ENCODE measurements at regions not wholly inside any gene's neighbourhood (a gene's known extent, or its start where the extent isn't known, plus 50 kb on each side); places are given as distances from the start of the nearest gene placed in this dataset.
"Not testable (repeated sequence)": the region's sequence is repeated elsewhere in the genome, so short reads cannot be mapped to it uniquely, and the experiment has no call there.

DNA sequence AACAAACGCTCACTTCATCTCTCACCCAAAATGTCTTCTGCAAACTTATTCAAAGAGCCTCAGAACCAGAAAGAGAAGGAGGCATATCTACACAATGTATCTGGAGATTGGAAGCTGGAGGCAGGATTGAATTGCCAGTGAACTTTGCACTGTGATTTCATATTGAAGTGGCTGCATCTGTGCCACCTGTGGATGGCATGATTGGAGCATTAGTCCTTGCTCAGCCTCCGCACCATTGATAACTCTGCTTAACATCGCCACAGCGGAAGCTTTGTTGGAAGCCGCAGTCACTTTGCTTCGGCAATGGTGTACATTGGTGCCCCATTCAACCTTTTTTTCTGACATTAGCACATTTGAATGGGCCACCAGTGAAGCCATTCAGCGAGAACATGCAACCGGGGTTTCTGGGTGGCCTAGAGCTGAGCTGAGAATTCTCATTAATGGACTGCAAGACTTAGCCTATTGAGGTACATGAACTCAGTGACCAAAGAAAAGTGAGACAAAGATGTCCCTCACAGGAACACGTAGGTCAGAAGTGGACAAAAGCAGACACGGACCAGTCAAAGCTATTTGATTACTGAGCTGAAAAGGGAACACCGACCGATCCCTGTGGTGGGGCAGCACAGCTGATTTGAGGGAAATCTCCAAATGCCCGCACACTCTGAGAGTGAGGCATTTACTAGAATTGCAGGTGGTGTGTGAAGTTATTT lies 130.4 kb downstream of the BRMS1L start:
- in situ Hi-C loops (cut with MboI): no loop called here
- TF ChIP-seq EZH2 (IDR thresholded peaks at IDR 0.05; ENCODE audit: insufficient read depth, poor library complexity, severe bottlenecking): no peak
- no peak for TF ChIP-seq EZH2phosphoT487 (IDR thresholded peaks at IDR 0.05; ENCODE audit: insufficient read depth, low read depth)
- H3K4me2 ChIP-seq (ENCODE audit: unreplicated experiment): no peak overlapping the region

DNA sequence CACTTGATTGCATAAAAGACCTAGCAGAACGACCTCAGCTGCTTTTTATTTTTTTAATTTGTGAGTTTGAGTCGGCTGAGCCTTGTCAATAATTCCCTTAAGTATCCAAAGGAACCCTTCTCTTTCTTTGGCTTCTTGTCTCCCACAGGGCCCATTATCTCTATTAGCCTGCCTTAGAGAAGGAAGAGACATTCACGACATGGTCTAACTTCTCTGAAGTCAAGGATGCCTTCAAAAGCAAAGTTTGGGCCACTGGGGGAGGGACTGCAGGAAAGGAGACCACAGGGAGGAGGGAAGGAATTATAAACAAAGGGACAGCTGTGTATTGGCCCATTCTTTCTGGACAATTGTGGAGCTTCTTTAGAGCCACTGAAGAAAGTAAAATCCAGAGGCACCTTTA lies 126.4 kb downstream of the BRMS1L start:
- H3K79me2 ChIP-seq (ENCODE audit: insufficient read depth): no peaks in the 10 kb centered on the region
- no peaks in the 10 kb centered on the region for H3K36me3 ChIP-seq (ENCODE audit: low read depth)
- H3K4me1 ChIP-seq (ENCODE audit: insufficient read depth): no peaks in the 10 kb centered on the region
- no peaks in the 10 kb centered on the region for H3F3A ChIP-seq (ENCODE audit: insufficient read depth)
- peaks cover 11% of the 10 kb centered on the region for H3K27me3 ChIP-seq (replicated peaks; ENCODE audit: insufficient read depth)
- no peak overlapping the region for H3K9ac ChIP-seq
- H3K9me3 ChIP-seq (ENCODE audit: low read depth): no peaks in the 10 kb centered on the region
- H3K4me2 ChIP-seq (ENCODE audit: unreplicated experiment): no peak overlapping the region
- no peak for DNase-seq
- H3K27ac ChIP-seq: no peak overlapping the region
- TF ChIP-seq EZH2phosphoT487 (IDR thresholded peaks at IDR 0.05; ENCODE audit: insufficient read depth, low read depth): no peak
- no peak for TF ChIP-seq EZH2 (IDR thresholded peaks at IDR 0.05; ENCODE audit: insufficient read depth, poor library complexity, severe bottlenecking)
- WGBS, 2 experiments (ENCODE audit: low coverage in 1 of 2, low lambda C conversion rate in 2 of 2, missing lambda C conversion rate in 2 of 2): 10 to 17% methylated on average over 3 of the region's 3 CpGs
- no peaks in the 10 kb centered on the region for H3K9me2 ChIP-seq (ENCODE audit: insufficient read depth)
- no peak overlapping the region for H3K4me3 ChIP-seq
- no peaks in the 10 kb centered on the region for H4K20me1 ChIP-seq (ENCODE audit: insufficient read depth)
- H2AFZ ChIP-seq: no peak overlapping the region
- in situ Hi-C loops (cut with MboI): no loop called here

More for the DNA sequence above, 130.4 kb downstream of the BRMS1L start:
- H3K36me3 ChIP-seq (ENCODE audit: low read depth): no peaks in the 10 kb centered on the region
- no peaks in the 10 kb centered on the region for H3F3A ChIP-seq (ENCODE audit: insufficient read depth)
- no peak overlapping the region for H3K4me3 ChIP-seq
- no peak overlapping the region for H2AFZ ChIP-seq
- H3K9ac ChIP-seq: no peak overlapping the region
- H3K9me2 ChIP-seq (ENCODE audit: insufficient read depth): no peaks in the 10 kb centered on the region
- DNase-seq: no peak
- H3K9me3 ChIP-seq (ENCODE audit: low read depth): no peaks in the 10 kb centered on the region
- no peaks in the 10 kb centered on the region for H3K79me2 ChIP-seq (ENCODE audit: insufficient read depth)
- WGBS, 2 experiments (ENCODE audit: low coverage in 1 of 2, low lambda C conversion rate in 2 of 2, missing lambda C conversion rate in 2 of 2): 76 to 78% methylated on average over 13 of the region's 13 CpGs
- H4K20me1 ChIP-seq (ENCODE audit: insufficient read depth): no peaks in the 10 kb centered on the region
- no peak overlapping the region for H3K27ac ChIP-seq
- peaks cover 9% of the 10 kb centered on the region for H3K27me3 ChIP-seq (replicated peaks; ENCODE audit: insufficient read depth)
- no peaks in the 10 kb centered on the region for H3K4me1 ChIP-seq (ENCODE audit: insufficient read depth)

DNA sequence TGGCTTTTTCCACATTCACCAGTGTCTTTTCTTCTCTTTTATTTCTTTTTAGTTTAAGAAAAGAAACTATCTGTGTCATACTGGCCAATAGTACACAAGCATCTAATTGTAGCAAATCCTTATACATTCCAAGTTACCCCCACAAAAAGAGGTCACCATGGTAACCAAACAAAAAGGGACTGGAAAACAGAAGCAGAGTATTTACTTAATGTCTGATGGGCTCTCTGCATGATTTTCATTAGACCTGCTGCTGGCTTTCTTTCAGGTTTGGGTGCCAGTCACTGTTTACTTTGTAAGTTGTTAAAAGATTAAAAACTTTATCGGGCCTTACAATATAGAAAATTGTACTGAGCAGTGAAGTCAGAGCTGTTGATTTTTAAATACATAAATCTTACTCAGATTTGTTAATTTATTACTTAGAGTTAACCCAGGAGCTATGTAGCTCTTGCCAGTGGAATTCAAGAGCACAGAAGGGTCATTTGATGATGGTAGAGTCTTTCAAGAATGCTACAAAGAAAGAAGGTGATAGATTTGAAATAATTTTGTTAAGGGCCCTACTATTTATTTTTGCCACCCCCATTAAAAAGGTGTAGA lies 123.9 kb downstream of the BRMS1L start:
- Histone ChIP-seq H3K79me2 (ENCODE audit: insufficient read depth) (no peaks in the 10 kb centered on the region), H3K9me3 (ENCODE audit: low read depth) (no peaks in the 10 kb centered on the region), H3K36me3 (ENCODE audit: low read depth) (no peaks in the 10 kb centered on the region), H4K20me1 (ENCODE audit: insufficient read depth) (no peaks in the 10 kb centered on the region), H3K9me2 (ENCODE audit: insufficient read depth) (no peaks in the 10 kb centered on the region), H3K27me3 (replicated peaks; ENCODE audit: insufficient read depth) (peaks cover 11% of the 10 kb centered on the region), H3K9ac (no peak overlapping the region), H3K4me1 (ENCODE audit: insufficient read depth) (no peaks in the 10 kb centered on the region), H3K4me3 (no peak overlapping the region), H3K27ac (no peak overlapping the region), H3F3A (ENCODE audit: insufficient read depth) (no peaks in the 10 kb centered on the region), H2AFZ (no peak overlapping the region), H3K4me2 (ENCODE audit: unreplicated experiment) (no peak overlapping the region)
- no peak for DNase-seq
- in situ Hi-C loops (cut with MboI): no loop called here
- TF ChIP-seq EZH2phosphoT487 (IDR thresholded peaks at IDR 0.05; ENCODE audit: insufficient read depth, low read depth) (no peak), EZH2 (IDR thresholded peaks at IDR 0.05; ENCODE audit: insufficient read depth, poor library complexity, severe bottlenecking) (no peak)
- WGBS, 2 experiments (ENCODE audit: low coverage in 1 of 2, low lambda C conversion rate in 2 of 2, missing lambda C conversion rate in 2 of 2): 6 to 8% methylated on average over 1 of the region's 1 CpG

DNA sequence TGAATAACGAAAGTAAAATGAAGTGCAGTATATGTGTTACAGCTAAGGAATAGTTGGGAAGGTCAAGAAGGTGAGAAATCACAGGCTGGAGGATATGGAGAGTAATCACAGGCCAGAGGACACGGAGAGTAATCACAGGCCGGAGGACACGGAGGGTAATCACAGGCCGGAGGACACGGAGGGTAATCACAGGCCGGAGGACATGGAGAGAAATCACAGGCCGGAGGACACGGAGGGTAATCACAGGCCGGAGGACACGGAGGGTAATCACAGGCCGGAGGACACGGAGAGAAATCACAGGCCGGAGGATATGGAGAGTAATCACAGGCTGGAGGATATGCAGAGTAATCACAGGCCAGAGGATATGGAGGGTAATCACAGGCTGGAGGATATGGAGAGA lies 121.8 kb downstream of the BRMS1L start:
- H3K27me3 ChIP-seq (replicated peaks; ENCODE audit: insufficient read depth): peaks cover 11% of the 10 kb centered on the region
- H2AFZ ChIP-seq; H3F3A ChIP-seq (ENCODE audit: insufficient read depth); H3K9ac ChIP-seq; H3K4me1 ChIP-seq (ENCODE audit: insufficient read depth); H3K9me2 ChIP-seq (ENCODE audit: insufficient read depth); H4K20me1 ChIP-seq (ENCODE audit: insufficient read depth); H3K4me3 ChIP-seq; H3K4me2 ChIP-seq (ENCODE audit: unreplicated experiment); in situ Hi-C loops (cut with MboI); DNase-seq; H3K36me3 ChIP-seq (ENCODE audit: low read depth); H3K79me2 ChIP-seq (ENCODE audit: insufficient read depth); H3K9me3 ChIP-seq (ENCODE audit: low read depth); H3K27ac ChIP-seq: not testable (repeated sequence)
- WGBS, 2 experiments (ENCODE audit: low coverage in 1 of 2, low lambda C conversion rate in 2 of 2, missing lambda C conversion rate in 2 of 2): 76 to 77% methylated on average over 7 to 14 of the region's 14 CpGs

Measured in GM23248 (cell line).